Aorta (tissue), 5 donors: ENCODE measurements at regions not wholly inside any gene's neighbourhood (a gene's known extent, or its start where the extent isn't known, plus 50 kb on each side); places are given as distances from the start of the nearest gene placed in this dataset.

Experiments
- ATAC-seq: fragments of 200-7000 bp; cut with Tn5 transposase; one replicate; pipeline ENCODE4 v1.9.1; 2022; ENCODE audit warnings: moderate library complexity; ENCODE audit not compliant: low FRiP score
- DNase-seq, 2 donors: peaks; one replicate each; pipeline ENCODE4 v3.0.0-alpha.2; 2020
- H3K27ac ChIP-seq, 2 donors: one replicate each; pipeline ENCODE4 v1.5.1; 2013; ENCODE audit warnings: low read length in 2 of 2, mild to moderate bottlenecking in 2 of 2, moderate library complexity in 2 of 2, control low read depth in 1 of 2, inconsistent platforms in 1 of 2, low read depth in 1 of 2
- H3K27me3 ChIP-seq, 2 donors: one replicate each; pipeline ENCODE4 v1.6.1; 2013; ENCODE audit warnings: control low read depth in 1 of 2, low read length in 1 of 2, mild to moderate bottlenecking in 1 of 2, moderate library complexity in 1 of 2; ENCODE audit not compliant: insufficient read depth in 2 of 2, control insufficient read depth in 1 of 2
- H3K36me3 ChIP-seq, 2 donors: one replicate each; pipeline ENCODE4 v1.6.1; 2013; ENCODE audit warnings: control low read depth in 1 of 2, low read length in 1 of 2, mild to moderate bottlenecking in 1 of 2; ENCODE audit not compliant: insufficient read depth in 2 of 2, control insufficient read depth in 1 of 2
- H3K4me1 ChIP-seq, 2 donors: one replicate each; pipeline ENCODE4 v1.6.1; 2013; ENCODE audit warnings: low read length in 2 of 2, control low read depth in 1 of 2, mild to moderate bottlenecking in 1 of 2, moderate library complexity in 1 of 2; ENCODE audit not compliant: insufficient read depth in 2 of 2, control insufficient read depth in 1 of 2
- H3K4me3 ChIP-seq, 2 donors: one replicate each; pipeline ENCODE4 v1.5.1; 2013; ENCODE audit warnings: low read length in 2 of 2, control low read depth in 1 of 2, mild to moderate bottlenecking in 1 of 2
- H3K9me3 ChIP-seq: one replicate; pipeline ENCODE4 v1.6.1; 2013; ENCODE audit warnings: mild to moderate bottlenecking, low read length; ENCODE audit not compliant: control insufficient read depth
- WGBS, 2 donors: extraction: QIAGEN DNeasy Blood & Tissue Kit; methylation state at CpG; one replicate each; pipeline ENCODE4 v1.1.7; 2013; 5-methylcytosine and 5-hydroxymethylcytosine counted together
- intact Hi-C, 2 donors: fragments of 100-400 bp; cut with DNase I; formaldehyde crosslinking; loops; one replicate each; pipeline versions ENCODE4 v1.14.2 to v1.15.0; 2022
- donor health status: healthy with polysubstance abuse.
- donor health status: Bipolar disorder and iron deficiency.
- donor health status: DM: no; HTN: no; CAD: no.
- donor health status: DM: no; HTN: no; CAD: no.
- donor health status: DM: yes; HTN: yes; CAD: no.

GRCh38 chr2:41668529-41668928, 379.3 kb upstream of the PKDCC start:
- no peaks in the 10 kb centered on the region for H3K36me3 ChIP-seq
- H3K9me3 ChIP-seq: no peaks in the 10 kb centered on the region
- H3K4me1 ChIP-seq: peaks cover 0 to 2% of the 10 kb centered on the region in 2 donors
- DNase-seq (no peak), ATAC-seq (no peak)
- no peak overlapping the region for H3K4me3 ChIP-seq
- intact Hi-C loops: loop anchor here in 1 of 2 donors (2.0 kb wide), 1 partner anchor 38 kb away; no protein-coding TSS in a partner anchor
- 15 to 17% methylated on average over 2 of the region's 2 CpGs for WGBS, 2 donors
- H3K27me3 ChIP-seq: no peaks in the 10 kb centered on the region
- no peak overlapping the region for H3K27ac ChIP-seq

GRCh38 chr2:41678639-41679038, 369.2 kb upstream of the PKDCC start:
- Histone ChIP-seq H3K4me1 (no peaks in the 10 kb centered on the region), H3K27ac (no peak overlapping the region), H3K4me3 (no peak overlapping the region), H3K27me3 (no peaks in the 10 kb centered on the region), H3K36me3 (no peaks in the 10 kb centered on the region), H3K9me3 (no peaks in the 10 kb centered on the region)
- ATAC-seq: no peak
- WGBS, 2 donors: 87 to 90% methylated on average over 7 of the region's 7 CpGs
- intact Hi-C loops: no loop called here
- no peak for DNase-seq

- Histone ChIP-seq H3K27me3 (no peaks in the 10 kb centered on the region), H3K27ac (no peak overlapping the region), H3K4me1 (no peaks in the 10 kb centered on the region), H3K9me3 (no peaks in the 10 kb centered on the region), H3K36me3 (no peaks in the 10 kb centered on the region), H3K4me3 (no peak overlapping the region)
- no peak for DNase-seq
- intact Hi-C loops: no loop called here
- 96 to 98% methylated on average over 2 of the region's 2 CpGs for WGBS, 2 donors
- ATAC-seq: no peak
These were observed 361.7 kb upstream of the PKDCC start for GRCh38 chr2:41686156-41686555.

GRCh38 chr2:41691561-41691960, 356.3 kb upstream of the PKDCC start:
- Histone ChIP-seq H3K4me1 (no peaks in the 10 kb centered on the region), H3K36me3 (no peaks in the 10 kb centered on the region), H3K4me3 (no peak overlapping the region), H3K27me3 (no peaks in the 10 kb centered on the region), H3K9me3 (no peaks in the 10 kb centered on the region), H3K27ac (no peak overlapping the region)
- ATAC-seq: no peak
- no peak for DNase-seq
- intact Hi-C loops: loop anchor here in 1 of 2 donors (10.0 kb wide), 1 partner anchor 107 kb away; no protein-coding TSS in a partner anchor
- 90 to 96% methylated on average over 1 of the region's 1 CpG for WGBS, 2 donors

GRCh38 chr2:41694536-41695049, 353.2 kb upstream of the PKDCC start:
- Histone ChIP-seq H3K4me1 (peaks cover 0 to 5% of the 10 kb centered on the region in 2 donors), H3K27me3 (no peaks in the 10 kb centered on the region), H3K9me3 (no peaks in the 10 kb centered on the region), H3K27ac (no peak overlapping the region), H3K36me3 (no peaks in the 10 kb centered on the region), H3K4me3 (no peak overlapping the region)
- DNase-seq: no peak
- no peak for ATAC-seq
- intact Hi-C loops: loop anchor here (5.0 to 10.0 kb wide), 3 partner anchors 88 to 282 kb away; no protein-coding TSS in a partner anchor
- WGBS, 2 donors: 87 to 91% methylated on average over 4 of the region's 4 CpGs

GRCh38 chr2:41695198-41696113, 352.4 kb upstream of the PKDCC start:
- Histone ChIP-seq H3K4me3 (no peak overlapping the region), H3K27ac (no peak overlapping the region), H3K9me3 (no peaks in the 10 kb centered on the region), H3K36me3 (no peaks in the 10 kb centered on the region), H3K4me1 (peaks cover 0 to 5% of the 10 kb centered on the region in 2 donors), H3K27me3 (no peaks in the 10 kb centered on the region)
- intact Hi-C loops: loop anchor here (5.0 to 10.0 kb wide), 3 partner anchors 87 to 283 kb away; no protein-coding TSS in a partner anchor
- no peak for DNase-seq
- 78 to 80% methylated on average over 8 of the region's 8 CpGs for WGBS, 2 donors
- peak; percentile 28 for ATAC-seq

GRCh38 chr2:41697389-41697788, 350.4 kb upstream of the PKDCC start:
- intact Hi-C loops: loop anchor here (5.0 to 10.0 kb wide), 3 partner anchors 85 to 285 kb away; no protein-coding TSS in a partner anchor
- H3K27me3 ChIP-seq: no peaks in the 10 kb centered on the region
- no peaks in the 10 kb centered on the region for H3K36me3 ChIP-seq
- H3K4me3 ChIP-seq: no peak overlapping the region
- no peaks in the 10 kb centered on the region for H3K9me3 ChIP-seq
- ATAC-seq: no peak
- H3K27ac ChIP-seq: no peak overlapping the region
- no peak for DNase-seq
- 98% methylated on average over 33 to 36 of the region's 36 CpGs for WGBS, 2 donors
- H3K4me1 ChIP-seq: peaks cover 0 to 5% of the 10 kb centered on the region in 2 donors

- no peaks in the 10 kb centered on the region for H3K27me3 ChIP-seq
- H3K4me3 ChIP-seq: peak overlapping the region in 1 of 2 donors; percentile 7
- peak; percentile 60 to 85 for DNase-seq
- 17 to 18% methylated on average over 18 of the region's 18 CpGs for WGBS, 2 donors
- H3K36me3 ChIP-seq: no peaks in the 10 kb centered on the region
- ATAC-seq: peak; percentile 67
- intact Hi-C loops: loop anchor here (2.0 to 10.0 kb wide), 4 partner anchors 83 to 287 kb away; no protein-coding TSS in a partner anchor
- H3K9me3 ChIP-seq: no peaks in the 10 kb centered on the region
- H3K27ac ChIP-seq: no peak overlapping the region
- peaks cover 0 to 5% of the 10 kb centered on the region in 2 donors for H3K4me1 ChIP-seq
These were observed 349.0 kb upstream of the PKDCC start for GRCh38 chr2:41698678-41699422.
